ENCODE measurements at regions not wholly inside any gene's neighbourhood (a gene's known extent, or its start where the extent isn't known, plus 50 kb on each side); places are given as distances from the start of the nearest gene placed in this dataset.

GRCh38 chr5:54769746-54770145 lies 215.6 kb downstream of the ESM1 start:
- no peak for TF ChIP-seq REST (IDR thresholded peaks at IDR 0.05; ENCODE audit: insufficient read depth in 1 of 2, low read depth in 2 of 2, low read length in 2 of 2)
- TF ChIP-seq POLR2AphosphoS5 (IDR thresholded peaks at IDR 0.05; ENCODE audit: low read depth, low read length), result no peak
- no peak for TF ChIP-seq SIN3A (IDR thresholded peaks at IDR 0.05; ENCODE audit: borderline replicate concordance, insufficient read depth, low read length)
- TF ChIP-seq TAF1 (IDR thresholded peaks at IDR 0.05; ENCODE audit: borderline replicate concordance, insufficient read depth, low read length), result no peak
- TF ChIP-seq FOXP2 (optimal IDR thresholded peaks at IDR 0.05; ENCODE audit: borderline replicate concordance, extremely low read depth, extremely low read length, insufficient read depth), result no peak

Data from PFSK-1 (cell line).